ENCODE measurements at regions not wholly inside any gene's neighbourhood (a gene's known extent, or its start where the extent isn't known, plus 50 kb on each side); places are given as distances from the start of the nearest gene placed in this dataset.

GRCh38 chr10:106213493-106213892 lies 951.0 kb downstream of the SORCS1 start:
- TF ChIP-seq, protein P1, sequence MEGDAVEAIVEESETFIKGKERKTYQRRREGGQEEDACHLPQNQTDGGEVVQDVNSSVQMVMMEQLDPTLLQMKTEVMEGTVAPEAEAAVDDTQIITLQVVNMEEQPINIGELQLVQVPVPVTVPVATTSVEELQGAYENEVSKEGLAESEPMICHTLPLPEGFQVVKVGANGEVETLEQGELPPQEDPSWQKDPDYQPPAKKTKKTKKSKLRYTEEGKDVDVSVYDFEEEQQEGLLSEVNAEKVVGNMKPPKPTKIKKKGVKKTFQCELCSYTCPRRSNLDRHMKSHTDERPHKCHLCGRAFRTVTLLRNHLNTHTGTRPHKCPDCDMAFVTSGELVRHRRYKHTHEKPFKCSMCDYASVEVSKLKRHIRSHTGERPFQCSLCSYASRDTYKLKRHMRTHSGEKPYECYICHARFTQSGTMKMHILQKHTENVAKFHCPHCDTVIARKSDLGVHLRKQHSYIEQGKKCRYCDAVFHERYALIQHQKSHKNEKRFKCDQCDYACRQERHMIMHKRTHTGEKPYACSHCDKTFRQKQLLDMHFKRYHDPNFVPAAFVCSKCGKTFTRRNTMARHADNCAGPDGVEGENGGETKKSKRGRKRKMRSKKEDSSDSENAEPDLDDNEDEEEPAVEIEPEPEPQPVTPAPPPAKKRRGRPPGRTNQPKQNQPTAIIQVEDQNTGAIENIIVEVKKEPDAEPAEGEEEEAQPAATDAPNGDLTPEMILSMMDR (IDR thresholded peaks at IDR 0.05; ENCODE audit: low read depth, low read length, missing control alignments) = no peak
- H3K4me3 ChIP-seq (ENCODE audit: low read depth, low read length) = no peak overlapping the region
- DNase-seq (ENCODE audit: low read depth) = no peak

DNA sequence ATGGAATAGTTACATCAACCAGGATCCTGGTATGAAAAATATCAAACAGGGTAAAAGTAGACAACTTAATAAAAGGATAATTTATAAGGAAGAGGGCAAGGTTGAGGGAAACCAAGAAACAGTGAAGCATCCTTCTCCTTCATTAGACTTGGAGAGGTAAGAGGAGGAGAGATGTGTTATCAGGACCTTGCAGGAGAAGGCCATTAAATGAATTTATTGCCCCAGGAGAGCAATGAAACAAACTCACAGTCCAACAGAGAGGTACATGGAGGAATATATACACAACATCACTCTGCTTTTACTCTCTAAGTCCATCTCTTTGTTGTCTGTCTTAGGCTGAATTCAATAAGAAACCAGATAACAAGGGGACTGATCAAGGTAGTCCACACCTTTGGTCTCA lies 966.2 kb downstream of the SORCS1 start:
- no peak for DNase-seq (ENCODE audit: low read depth)
- TF ChIP-seq, protein P1 (IDR thresholded peaks at IDR 0.05; ENCODE audit: low read depth, low read length, missing control alignments) = no peak

GRCh38 chr10:106189292-106189691 lies 975.2 kb downstream of the SORCS1 start:
- H3K4me3 ChIP-seq (ENCODE audit: low read depth, low read length) = no peak overlapping the region

More for the DNA sequence above, 966.2 kb downstream of the SORCS1 start:
- H3K4me3 ChIP-seq (ENCODE audit: low read depth, low read length) = no peak overlapping the region

DNA sequence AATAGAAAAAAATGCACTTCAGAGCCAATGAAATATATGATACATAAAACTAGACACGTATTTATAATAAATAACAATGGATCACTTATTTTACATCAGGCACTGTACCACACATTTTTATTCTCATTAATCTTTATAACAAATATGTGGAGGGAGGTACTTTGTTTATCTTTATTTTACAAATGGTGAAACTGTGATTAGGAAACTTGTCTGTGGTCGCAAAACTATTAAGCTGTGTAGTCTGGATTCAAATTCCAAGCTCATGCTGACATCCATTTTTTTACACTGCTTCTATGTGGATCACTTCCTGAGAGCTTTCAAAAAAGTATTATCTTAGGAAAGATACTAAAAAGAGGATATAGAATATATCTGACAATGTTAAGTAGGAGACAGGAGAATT lies 978.6 kb downstream of the SORCS1 start:
- DNase-seq (ENCODE audit: low read depth) = no peak
- no peak overlapping the region for H3K4me3 ChIP-seq (ENCODE audit: low read depth, low read length)
- TF ChIP-seq, protein P1 (IDR thresholded peaks at IDR 0.05; ENCODE audit: low read depth, low read length, missing control alignments) = no peak

More at GRCh38 chr10:106189292-106189691, 975.2 kb downstream of the SORCS1 start:
- DNase-seq (ENCODE audit: low read depth) = peak; percentile 1
- TF ChIP-seq, protein P1 (IDR thresholded peaks at IDR 0.05; ENCODE audit: low read depth, low read length, missing control alignments) = peak; percentile 48

DNA sequence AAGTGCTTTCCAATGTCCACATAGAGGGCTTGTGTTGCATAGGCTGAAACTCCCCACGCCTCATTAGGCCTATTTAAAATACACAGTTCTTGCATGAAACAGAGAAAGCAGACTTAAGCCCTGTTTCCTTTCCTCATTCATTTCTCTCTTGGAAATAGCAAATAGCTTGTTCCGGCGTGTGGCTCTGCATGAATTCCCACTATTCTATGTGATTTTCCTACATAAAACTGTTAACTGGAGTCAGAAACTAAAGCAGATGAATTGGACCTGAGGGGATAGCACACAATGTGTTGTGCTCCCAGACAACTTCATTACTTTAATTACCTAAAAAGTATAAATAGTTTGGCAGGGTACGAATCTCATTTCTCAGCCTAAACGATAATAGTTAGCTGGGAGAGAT lies 981.5 kb downstream of the SORCS1 start:
- DNase-seq (ENCODE audit: low read depth) = no peak
- TF ChIP-seq, protein P1 (IDR thresholded peaks at IDR 0.05; ENCODE audit: low read depth, low read length, missing control alignments) = no peak

GRCh38 chr10:106182542-106182941 lies 982.0 kb downstream of the SORCS1 start:
- TF ChIP-seq, protein P1 (IDR thresholded peaks at IDR 0.05; ENCODE audit: low read depth, low read length, missing control alignments) = no peak
- no peak overlapping the region for H3K4me3 ChIP-seq (ENCODE audit: low read depth, low read length)
- no peak for DNase-seq (ENCODE audit: low read depth)

More for the DNA sequence above, 981.5 kb downstream of the SORCS1 start:
- no peak overlapping the region for H3K4me3 ChIP-seq (ENCODE audit: low read depth, low read length)

DNA sequence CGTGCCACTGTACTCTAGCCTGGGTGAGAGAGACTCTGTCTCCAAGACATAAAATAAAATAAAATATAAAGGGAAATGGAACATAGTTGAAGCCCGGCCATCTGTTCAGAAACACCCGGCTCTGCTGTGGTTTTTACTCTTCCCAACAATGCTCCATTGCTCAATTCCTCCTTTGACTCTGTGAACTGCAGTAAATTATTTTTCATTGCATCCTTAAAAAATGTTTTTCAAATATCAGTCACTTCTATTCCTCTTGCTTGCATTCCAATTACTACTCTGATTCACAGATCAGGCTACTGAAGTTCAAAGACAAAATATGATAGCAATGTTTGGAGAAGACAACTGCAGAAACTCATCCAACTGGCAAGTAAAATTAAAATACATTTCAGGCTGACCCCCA lies 983.0 kb downstream of the SORCS1 start:
- no peak for DNase-seq (ENCODE audit: low read depth)
- H3K4me3 ChIP-seq (ENCODE audit: low read depth, low read length) = no peak overlapping the region
- TF ChIP-seq, protein P1 (IDR thresholded peaks at IDR 0.05; ENCODE audit: low read depth, low read length, missing control alignments) = no peak

Measured in GM12864 (cell line).